SU-DHL-6 (cell line): ENCODE measurements at regions not wholly inside any gene's neighbourhood (a gene's known extent, or its start where the extent isn't known, plus 50 kb on each side); places are given as distances from the start of the nearest gene placed in this dataset.

Experiments
- CTCF ChIP-seq: fragments of 200-600 bp; sonication (generic); IDR thresholded peaks from one replicate; pipeline ENCODE4 v1.5.1; 2017; ENCODE audit warnings: antibody characterized with exemption, mild to moderate bottlenecking, low read length, moderate library complexity; ENCODE audit not compliant: insufficient read depth, poor library complexity, severe bottlenecking
- EZH2phosphoT487 ChIP-seq: fragments of 200-600 bp; sonication (generic), shearing (Covaris generic); conservative IDR thresholded peaks from 2 replicates; pipeline ENCODE4 v1.6.1; 2018; ENCODE audit warnings: mild to moderate bottlenecking, antibody characterized with exemption, low read length, moderate library complexity, mixed read lengths

GRCh38 chr11:23933721-23934120 lies 563.1 kb upstream of the LUZP2 start:
- TF ChIP-seq CTCF (no peak), EZH2phosphoT487 (no peak)
